ENCODE measurements at regions not wholly inside any gene's neighbourhood (a gene's known extent, or its start where the extent isn't known, plus 50 kb on each side); places are given as distances from the start of the nearest gene placed in this dataset.

DNA sequence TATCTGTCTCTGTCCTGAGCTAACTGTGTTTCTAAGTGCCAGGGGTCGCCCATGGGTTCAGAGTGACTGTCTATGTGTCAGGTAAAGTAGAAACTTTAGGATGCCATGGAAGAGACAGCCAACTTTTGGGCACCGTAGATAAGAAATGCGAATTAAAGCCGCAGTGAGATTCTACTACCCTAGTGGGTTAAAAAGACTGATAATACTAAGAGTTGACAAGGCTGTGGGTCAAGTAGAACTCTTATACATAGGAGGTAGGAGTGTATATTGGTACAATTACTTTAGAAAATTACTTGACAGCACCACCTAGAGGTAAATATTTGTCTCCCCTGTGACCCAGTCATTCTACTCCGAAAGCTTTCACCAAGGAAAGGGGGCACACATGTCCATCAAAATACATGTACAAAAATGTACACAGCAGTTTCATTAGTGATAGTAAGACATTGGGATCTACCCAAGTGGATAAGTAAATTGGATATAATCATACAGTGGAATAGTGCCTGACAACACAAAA, 371.3 kb downstream of the SLC4A3 start:
- TF ChIP-seq CTCF (IDR thresholded peaks at IDR 0.05) (no peak), EP300 (IDR thresholded peaks at IDR 0.05) (no peak)
